Calu3 (cell line): ENCODE measurements at regions not wholly inside any gene's neighbourhood (a gene's known extent, or its start where the extent isn't known, plus 50 kb on each side); places are given as distances from the start of the nearest gene placed in this dataset.
"Not testable (repeated sequence)": the region's sequence is repeated elsewhere in the genome, so short reads cannot be mapped to it uniquely, and the experiment has no call there.

ENCODE experiments used
- BruUV-seq: library from RNA; stranded (reverse); fragments of 400-500 nt; replicated peaks from 2 replicates; lab custom pipeline; 2021; lab: Mats Ljungman, UMichigan
- CTCF ChIA-PET: fragments of 300-600 bp; sonication (Branson Sonifier 250); formaldehyde crosslinking; loops from one replicate; lab custom pipeline; 2022; ENCODE audit warnings: antibody characterized with exemption; lab: Charles Lee
- DNase-seq: peaks from one replicate; pipeline ENCODE4 v3.0.0; 2022
- H3K27ac Mint-ChIP-seq: one replicate; pipeline ENCODE4 v1.8.0; 2022; ENCODE audit warnings: mixed read lengths; ENCODE audit not compliant: unreplicated experiment
- H3K27me3 Mint-ChIP-seq: one replicate; pipeline ENCODE4 v1.8.0; 2022; ENCODE audit warnings: mixed read lengths; ENCODE audit not compliant: unreplicated experiment
- H3K36me3 Mint-ChIP-seq: one replicate; pipeline ENCODE4 v1.8.0; 2022; ENCODE audit warnings: mild to moderate bottlenecking, moderate library complexity, mixed read lengths; ENCODE audit not compliant: insufficient read depth, unreplicated experiment
- H3K4me1 Mint-ChIP-seq: one replicate; pipeline ENCODE4 v1.8.0; 2022; ENCODE audit warnings: mild to moderate bottlenecking, low read depth, mixed read lengths; ENCODE audit not compliant: unreplicated experiment
- H3K4me3 Mint-ChIP-seq: one replicate; pipeline ENCODE4 v1.8.0; 2022; ENCODE audit warnings: mild to moderate bottlenecking, low read depth, moderate library complexity, mixed read lengths; ENCODE audit not compliant: unreplicated experiment
- H3K9me3 Mint-ChIP-seq: one replicate; pipeline ENCODE4 v1.8.0; 2022; ENCODE audit warnings: low read depth, mixed read lengths; ENCODE audit not compliant: unreplicated experiment
- intact Hi-C: fragments of 100-400 bp; cut with micrococcal nuclease; formaldehyde crosslinking; loops from one replicate; pipeline ENCODE4 v1.10.0; 2022; ENCODE audit not compliant: unreplicated experiment
- TF ChIP-seq, protein P1 (sequence below): fragments of 200-600 bp; IDR thresholded peaks from one replicate; pipeline ENCODE4 v1.8.0; 2022; ENCODE audit warnings: antibody characterized with exemption; ENCODE audit not compliant: unreplicated experiment

DNA sequence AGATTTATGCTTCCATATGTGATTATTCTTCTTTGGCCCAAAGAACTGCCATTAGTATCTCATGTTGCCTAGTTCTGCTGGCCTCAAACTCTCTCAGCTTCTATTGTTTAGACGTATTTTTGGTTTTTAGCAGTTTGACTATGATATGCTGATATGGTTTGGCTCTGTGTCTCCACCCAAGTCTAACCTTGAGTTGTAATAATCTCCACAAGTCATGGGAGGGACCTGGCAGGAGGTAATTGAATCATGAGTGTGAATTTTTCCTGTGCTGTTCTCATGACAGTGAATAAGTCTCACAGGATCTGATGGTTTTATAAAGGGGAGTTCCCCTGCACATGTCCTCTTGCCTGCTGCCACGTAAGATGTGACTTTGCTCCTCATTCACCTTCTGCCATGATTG lies 96.7 kb upstream of the ARG1 start:
- CTCF ChIA-PET, result no interaction called here
- intact Hi-C loops, result no loop called here
- no TSS peak for BruUV-seq
- Mint-ChIP-seq H3K9me3 (no peaks in the 10 kb centered on the region), H3K27ac (no peak overlapping the region), H3K4me1 (no peaks in the 10 kb centered on the region), H3K4me3 (no peak overlapping the region), H3K27me3 (no peaks in the 10 kb centered on the region), H3K36me3 (no peaks in the 10 kb centered on the region)
- DNase-seq, result no peak
- TF ChIP-seq, protein P1, sequence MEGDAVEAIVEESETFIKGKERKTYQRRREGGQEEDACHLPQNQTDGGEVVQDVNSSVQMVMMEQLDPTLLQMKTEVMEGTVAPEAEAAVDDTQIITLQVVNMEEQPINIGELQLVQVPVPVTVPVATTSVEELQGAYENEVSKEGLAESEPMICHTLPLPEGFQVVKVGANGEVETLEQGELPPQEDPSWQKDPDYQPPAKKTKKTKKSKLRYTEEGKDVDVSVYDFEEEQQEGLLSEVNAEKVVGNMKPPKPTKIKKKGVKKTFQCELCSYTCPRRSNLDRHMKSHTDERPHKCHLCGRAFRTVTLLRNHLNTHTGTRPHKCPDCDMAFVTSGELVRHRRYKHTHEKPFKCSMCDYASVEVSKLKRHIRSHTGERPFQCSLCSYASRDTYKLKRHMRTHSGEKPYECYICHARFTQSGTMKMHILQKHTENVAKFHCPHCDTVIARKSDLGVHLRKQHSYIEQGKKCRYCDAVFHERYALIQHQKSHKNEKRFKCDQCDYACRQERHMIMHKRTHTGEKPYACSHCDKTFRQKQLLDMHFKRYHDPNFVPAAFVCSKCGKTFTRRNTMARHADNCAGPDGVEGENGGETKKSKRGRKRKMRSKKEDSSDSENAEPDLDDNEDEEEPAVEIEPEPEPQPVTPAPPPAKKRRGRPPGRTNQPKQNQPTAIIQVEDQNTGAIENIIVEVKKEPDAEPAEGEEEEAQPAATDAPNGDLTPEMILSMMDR, result no peak

DNA sequence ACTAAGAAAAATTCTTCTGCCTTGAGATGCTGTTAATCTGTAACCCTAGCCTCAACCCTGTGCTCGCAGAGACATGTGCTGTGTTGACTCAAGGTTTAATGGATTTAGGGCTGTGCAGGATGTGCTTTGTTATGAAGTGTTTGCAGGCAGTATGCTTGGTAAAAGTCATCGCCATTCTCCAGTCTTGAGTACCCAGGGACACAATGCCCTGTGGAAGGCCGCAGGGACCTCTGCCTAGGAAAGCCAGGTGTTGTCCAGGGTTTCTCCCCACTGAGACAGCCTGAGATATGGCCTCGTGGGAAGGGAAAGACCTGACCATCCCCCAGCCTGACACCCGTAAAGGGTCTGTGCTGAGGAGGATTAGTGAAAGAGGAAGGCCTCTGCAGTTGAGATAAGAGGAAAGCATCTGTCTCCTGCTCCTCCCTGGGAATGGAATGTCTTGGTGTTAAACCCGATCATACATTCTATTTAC lies 94.2 kb upstream of the ARG1 start:
- BruUV-seq, intact Hi-C loops, H3K27me3 Mint-ChIP-seq, H3K9me3 Mint-ChIP-seq, H3K27ac Mint-ChIP-seq, H3K4me3 Mint-ChIP-seq, H3K36me3 Mint-ChIP-seq, H3K4me1 Mint-ChIP-seq, CTCF ChIA-PET, DNase-seq: not testable (repeated sequence)

DNA sequence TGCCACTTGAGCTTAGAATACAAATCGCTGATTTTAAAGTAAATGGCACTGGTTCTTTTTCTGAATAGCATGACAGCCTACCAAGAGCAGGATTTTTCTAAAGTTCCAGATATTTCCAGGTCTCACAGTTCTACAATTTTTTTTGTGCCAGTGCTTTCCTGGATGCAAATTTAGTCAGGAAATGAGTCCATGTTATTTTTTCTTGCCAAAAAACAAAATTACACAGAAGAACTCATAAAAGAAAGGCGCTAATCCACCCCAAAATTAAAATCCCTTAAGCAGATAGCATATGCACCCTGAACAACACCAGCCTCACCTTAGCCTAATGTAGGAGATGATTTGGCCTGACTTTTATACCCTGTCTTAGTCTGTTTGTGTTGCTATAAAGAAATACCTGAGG lies 86.4 kb upstream of the ARG1 start:
- CTCF ChIA-PET, result no interaction called here
- H3K27me3 Mint-ChIP-seq, result peaks cover 11% of the 10 kb centered on the region
- no peak overlapping the region for H3K4me3 Mint-ChIP-seq

DNA sequence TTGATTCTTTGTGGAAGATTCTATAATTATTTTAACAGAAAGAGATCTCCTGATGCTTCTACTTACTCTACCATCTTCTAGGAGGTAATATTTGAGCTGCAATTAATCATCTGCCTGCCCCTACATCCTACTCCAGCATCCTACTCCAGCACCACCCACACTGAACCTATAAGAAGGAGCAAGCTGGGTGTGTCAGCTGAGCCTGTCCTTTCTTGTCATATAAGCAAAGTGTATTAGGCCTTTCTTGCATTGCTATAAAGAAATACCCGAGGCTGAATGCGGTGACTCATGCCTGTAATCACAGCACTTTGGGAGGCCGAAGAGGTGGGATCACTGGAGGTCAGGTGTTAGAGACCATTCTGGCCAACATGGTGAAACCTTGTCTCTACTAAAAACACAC lies 84.2 kb upstream of the ARG1 start:
- TF ChIP-seq, protein P1, result no peak
- no peak overlapping the region for H3K4me3 Mint-ChIP-seq
- CTCF ChIA-PET, result no interaction called here
- DNase-seq, result no peak
- no TSS peak for BruUV-seq
- no peaks in the 10 kb centered on the region for H3K9me3 Mint-ChIP-seq
- intact Hi-C loops, result no loop called here
- H3K36me3 Mint-ChIP-seq, result no peaks in the 10 kb centered on the region
- H3K27me3 Mint-ChIP-seq, result peaks cover 11% of the 10 kb centered on the region
- H3K4me1 Mint-ChIP-seq, result no peaks in the 10 kb centered on the region
- no peak overlapping the region for H3K27ac Mint-ChIP-seq

More for the DNA sequence above, 86.4 kb upstream of the ARG1 start:
- H3K9me3 Mint-ChIP-seq, result no peaks in the 10 kb centered on the region
- no TSS peak for BruUV-seq
- H3K4me1 Mint-ChIP-seq, result no peaks in the 10 kb centered on the region
- H3K36me3 Mint-ChIP-seq, result no peaks in the 10 kb centered on the region
- no peak overlapping the region for H3K27ac Mint-ChIP-seq
- no peak for DNase-seq
- TF ChIP-seq, protein P1, result no peak
- intact Hi-C loops, result no loop called here

DNA sequence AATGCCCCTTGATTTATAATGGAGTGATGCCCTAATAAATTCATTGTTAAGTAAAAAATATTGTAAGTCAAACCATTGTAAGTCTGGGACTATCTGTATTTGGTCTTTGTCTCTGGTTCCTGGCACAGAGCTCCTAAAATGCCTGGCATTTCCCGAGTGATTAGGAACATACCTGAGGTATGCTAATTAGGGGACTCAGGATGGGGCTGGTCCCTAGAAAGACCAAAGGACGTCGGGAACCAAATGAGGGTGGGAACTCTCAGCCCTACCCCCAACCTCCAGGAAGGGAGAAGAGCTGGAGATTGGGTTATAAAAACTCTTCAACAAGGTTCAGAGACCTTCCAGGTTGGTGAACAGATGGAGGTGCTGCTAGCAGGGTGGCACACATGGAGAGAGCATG lies 82.6 kb upstream of the ARG1 start:
- no peak for DNase-seq
- no peaks in the 10 kb centered on the region for H3K9me3 Mint-ChIP-seq
- H3K27ac Mint-ChIP-seq, result no peak overlapping the region

More for the DNA sequence above, 82.6 kb upstream of the ARG1 start:
- H3K27me3 Mint-ChIP-seq, result peaks cover 11% of the 10 kb centered on the region
- H3K4me1 Mint-ChIP-seq, result no peaks in the 10 kb centered on the region
- CTCF ChIA-PET, result no interaction called here
- H3K4me3 Mint-ChIP-seq, result no peak overlapping the region
- TF ChIP-seq, protein P1, result no peak
- no peaks in the 10 kb centered on the region for H3K36me3 Mint-ChIP-seq
- intact Hi-C loops, result no loop called here
- BruUV-seq, result no TSS peak
